Activated CD4-positive, alpha-beta T cell treated with anti-CD3 and anti-CD28 coated beads, Interleukin-2, amount 10 ng/mL, durations not matched to agents 7 days and 5 days (primary cell): ENCODE measurements at regions not wholly inside any gene's neighbourhood (a gene's known extent, or its start where the extent isn't known, plus 50 kb on each side); places are given as distances from the start of the nearest gene placed in this dataset.

Source experiments
- CTCF ChIA-PET: fragments of 350-600 bp; sonication (Branson Sonifier 250); formaldehyde crosslinking; loops from one replicate; lab custom pipeline; 2021; ENCODE audit warnings: antibody characterized with exemption; lab: Charles Lee
- POLR2A ChIA-PET: fragments of 350-600 bp; sonication (Branson Sonifier 250); formaldehyde crosslinking; loops from one replicate; lab custom pipeline; 2021; ENCODE audit warnings: antibody characterized with exemption; lab: Charles Lee
- DNase-seq: peaks from one replicate; pipeline ENCODE4 v3.0.0-alpha.2; 2020
- H3K27ac Mint-ChIP-seq: one replicate; pipeline ENCODE4 v1.8.0; 2021; ENCODE audit warnings: mild to moderate bottlenecking, moderate library complexity, mixed read lengths
- H3K27me3 Mint-ChIP-seq: one replicate; pipeline ENCODE4 v1.8.0; 2021; ENCODE audit warnings: mixed read lengths
- H3K36me3 Mint-ChIP-seq: one replicate; pipeline ENCODE4 v1.8.0; 2021; ENCODE audit warnings: low read depth, mixed read lengths
- H3K4me1 Mint-ChIP-seq: one replicate; pipeline ENCODE4 v1.8.0; 2021; ENCODE audit warnings: mixed read lengths
- H3K4me3 Mint-ChIP-seq: one replicate; pipeline ENCODE4 v1.8.0; 2021; ENCODE audit warnings: mild to moderate bottlenecking, moderate library complexity, mixed read lengths
- H3K9me3 Mint-ChIP-seq: one replicate; pipeline ENCODE4 v1.8.0; 2021; ENCODE audit warnings: mixed read lengths

DNA sequence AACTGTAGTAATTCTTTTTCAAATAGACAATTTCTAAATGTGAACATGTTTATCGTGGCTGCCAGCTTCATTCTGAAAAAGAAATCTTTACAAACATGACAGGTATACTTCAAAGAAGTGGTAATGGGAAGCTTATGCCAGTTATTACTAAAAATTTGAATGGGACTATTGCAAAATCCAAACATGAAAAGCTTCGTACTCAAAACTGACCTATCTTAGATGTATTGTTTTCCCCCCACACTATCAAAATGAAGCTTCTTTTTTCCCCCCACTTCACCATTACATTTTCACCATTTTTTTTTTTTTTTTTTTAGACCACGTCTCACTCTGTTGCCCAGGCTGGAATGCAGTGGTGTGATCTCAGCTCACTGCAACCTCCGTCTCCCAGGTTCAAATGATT is 50.4 kb upstream of the SERTAD2 start:
- peaks cover 13% of the 10 kb centered on the region for H3K36me3 Mint-ChIP-seq
- POLR2A ChIA-PET: no interaction called here
- H3K27ac Mint-ChIP-seq: no peak overlapping the region
- CTCF ChIA-PET: interaction anchor here (1.0 to 3.0 kb wide), 7 partner anchors 8 to 136 kb away, joined by 3 to 14 read pairs (median 5); no protein-coding TSS in a partner anchor
- no peaks in the 10 kb centered on the region for H3K27me3 Mint-ChIP-seq
- peaks cover 18% of the 10 kb centered on the region for H3K4me1 Mint-ChIP-seq
- H3K9me3 Mint-ChIP-seq: peaks cover 12% of the 10 kb centered on the region
- H3K4me3 Mint-ChIP-seq: no peak overlapping the region
- DNase-seq: no peak

DNA sequence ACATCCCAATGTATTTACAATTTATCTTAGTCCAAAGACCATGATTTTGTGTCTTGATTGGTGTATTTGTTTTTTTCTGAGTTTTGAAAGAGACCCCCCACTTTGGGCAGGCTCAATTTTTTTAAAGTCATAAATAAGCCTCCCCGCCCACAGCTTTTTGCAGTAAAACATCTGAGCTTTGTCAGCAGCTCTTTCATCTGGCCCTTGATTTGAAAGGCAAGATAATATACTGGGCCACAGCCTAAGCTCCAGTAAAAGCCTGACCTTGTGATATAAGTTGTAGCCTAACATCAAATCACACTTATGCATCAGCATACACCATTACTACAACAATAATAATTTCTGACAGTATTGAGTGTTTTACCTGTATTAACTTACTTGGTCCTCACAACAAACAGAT is 51.3 kb upstream of the SERTAD2 start:
- Mint-ChIP-seq H3K27ac (no peak overlapping the region), H3K9me3 (peaks cover 10% of the 10 kb centered on the region), H3K4me1 (peaks cover 10% of the 10 kb centered on the region), H3K4me3 (no peak overlapping the region), H3K27me3 (no peaks in the 10 kb centered on the region), H3K36me3 (peaks cover 11% of the 10 kb centered on the region)
- ChIA-PET POLR2A (no interaction called here), CTCF (interaction anchor here (1.0 to 3.0 kb wide), 7 partner anchors 9 to 59 kb away, joined by 3 to 14 read pairs (median 5); no protein-coding TSS in a partner anchor)
- DNase-seq: no peak

DNA sequence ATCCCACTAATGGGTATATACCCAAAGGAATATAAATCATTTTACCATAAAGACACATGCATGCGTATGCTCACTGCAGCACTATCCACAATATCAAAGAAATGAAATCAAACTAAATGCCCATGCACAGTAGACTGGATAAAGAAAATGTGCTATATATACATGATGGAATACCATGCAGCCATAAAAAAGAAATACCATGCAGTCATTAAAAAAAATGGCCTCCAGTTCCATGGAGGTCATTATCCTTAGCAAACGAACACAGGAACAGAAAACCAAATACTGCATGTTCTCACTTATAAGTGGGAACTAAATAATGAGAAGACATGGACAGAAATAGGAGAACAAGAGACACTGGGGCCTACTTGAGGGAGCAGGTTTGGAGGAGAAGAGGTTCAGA is 53.6 kb upstream of the SERTAD2 start:
- no peak overlapping the region for H3K27ac Mint-ChIP-seq
- ChIA-PET POLR2A (no interaction called here), CTCF (no interaction called here)
- H3K4me3 Mint-ChIP-seq: no peak overlapping the region
- H3K36me3 Mint-ChIP-seq: peaks cover 10% of the 10 kb centered on the region
- no peak for DNase-seq
- peaks cover 9% of the 10 kb centered on the region for H3K9me3 Mint-ChIP-seq
- H3K4me1 Mint-ChIP-seq: peaks cover 13% of the 10 kb centered on the region
- no peaks in the 10 kb centered on the region for H3K27me3 Mint-ChIP-seq

DNA sequence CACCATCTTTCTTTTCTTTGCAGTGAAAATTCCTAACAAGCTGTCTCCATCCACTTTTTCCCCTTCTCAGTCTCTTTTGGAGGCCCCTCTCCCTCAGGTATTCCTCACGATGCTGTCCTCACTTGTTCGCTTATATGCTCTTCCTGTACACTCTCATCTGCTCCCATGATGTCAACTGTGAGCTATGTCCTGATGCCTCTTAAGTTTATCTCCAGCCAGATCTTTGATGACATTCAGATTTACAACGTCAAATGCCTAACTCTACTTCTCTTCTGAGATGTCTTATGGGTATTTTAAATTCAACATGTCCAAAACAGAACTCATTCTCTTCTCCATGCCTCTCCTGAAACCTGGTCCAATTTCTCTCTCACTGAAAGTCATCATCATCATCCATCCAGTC is 55.1 kb upstream of the SERTAD2 start:
- Mint-ChIP-seq H3K36me3 (peaks cover 10% of the 10 kb centered on the region), H3K27ac (no peak overlapping the region), H3K4me1 (peaks cover 15% of the 10 kb centered on the region), H3K4me3 (no peak overlapping the region), H3K27me3 (no peaks in the 10 kb centered on the region), H3K9me3 (peaks cover 9% of the 10 kb centered on the region)
- DNase-seq: no peak
- POLR2A ChIA-PET: no interaction called here
- CTCF ChIA-PET: interaction anchor here (1.6 kb wide), 1 partner anchor 18 kb away, joined by 7 read pairs; no protein-coding TSS in a partner anchor

DNA sequence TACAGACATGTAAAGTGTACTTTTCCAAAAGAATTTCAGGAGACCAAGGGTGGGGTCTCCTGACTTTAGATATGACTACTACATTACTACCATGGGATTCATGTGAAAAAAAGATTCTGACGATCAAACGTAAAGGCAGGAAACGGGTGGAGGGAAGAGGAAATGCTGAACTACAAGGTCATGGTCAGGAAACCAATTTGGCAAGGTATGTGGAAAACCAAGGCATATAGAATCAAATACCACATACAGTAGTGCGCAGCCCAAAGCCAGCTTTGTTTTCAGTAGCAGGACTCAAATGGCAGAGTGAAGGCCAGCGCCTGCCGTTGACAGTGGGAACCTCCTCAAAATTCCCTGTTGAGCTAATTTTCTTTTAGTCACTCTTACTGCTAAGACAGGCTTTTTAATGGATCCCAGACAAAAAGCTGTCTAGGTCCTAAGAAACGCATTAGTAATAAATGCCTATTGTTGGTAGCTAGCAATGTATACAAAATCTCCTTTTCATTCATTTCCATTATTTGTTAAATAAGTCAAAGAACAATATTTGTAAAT is 57.6 kb upstream of the SERTAD2 start:
- no peaks in the 10 kb centered on the region for H3K27me3 Mint-ChIP-seq
- H3K27ac Mint-ChIP-seq: peak overlapping the region; percentile 63
- ChIA-PET CTCF (interaction anchor here (0.6 to 2.2 kb wide), 5 partner anchors 11 to 158 kb away, joined by 3 to 11 read pairs (median 3); no protein-coding TSS in a partner anchor), POLR2A (interaction anchor here (0.5 kb wide), 1 partner anchor 16 kb away, joined by 3 read pairs; no protein-coding TSS in a partner anchor)
- H3K36me3 Mint-ChIP-seq: peaks cover 10% of the 10 kb centered on the region
- H3K9me3 Mint-ChIP-seq: peaks cover 9% of the 10 kb centered on the region
- DNase-seq: no peak
- no peak overlapping the region for H3K4me3 Mint-ChIP-seq
- H3K4me1 Mint-ChIP-seq: peaks cover 13% of the 10 kb centered on the region

DNA sequence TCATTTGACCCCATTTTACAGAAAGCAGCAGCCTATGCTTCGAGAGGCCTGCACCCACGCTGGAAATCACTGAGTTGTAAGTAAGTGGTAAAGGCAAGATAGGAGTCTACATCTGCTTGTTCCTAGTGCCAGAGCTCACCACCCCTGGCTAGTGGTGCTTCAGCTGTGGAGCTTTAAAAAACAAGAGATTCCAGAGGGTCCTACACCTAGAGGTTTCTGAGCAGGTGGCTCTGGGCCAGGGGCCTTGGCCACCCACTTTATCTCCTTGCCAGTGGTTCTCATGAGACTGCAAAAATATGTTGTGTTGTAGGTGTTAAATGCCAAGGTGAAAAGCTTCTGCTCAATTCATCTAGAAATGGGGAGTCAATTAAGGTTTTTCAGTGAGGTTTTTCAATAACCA is 60.0 kb upstream of the SERTAD2 start:
- H3K36me3 Mint-ChIP-seq: peaks cover 3% of the 10 kb centered on the region
- ChIA-PET POLR2A (no interaction called here), CTCF (interaction anchor here (1.3 to 1.9 kb wide), 5 partner anchors 9 to 60 kb away, joined by 3 to 14 read pairs (median 5); partner anchors contain the start of gene SERTAD2)
- no peak overlapping the region for H3K27ac Mint-ChIP-seq
- no peak for DNase-seq
- H3K27me3 Mint-ChIP-seq: no peaks in the 10 kb centered on the region
- H3K4me1 Mint-ChIP-seq: peaks cover 13% of the 10 kb centered on the region
- H3K9me3 Mint-ChIP-seq: no peaks in the 10 kb centered on the region
- H3K4me3 Mint-ChIP-seq: no peak overlapping the region

DNA sequence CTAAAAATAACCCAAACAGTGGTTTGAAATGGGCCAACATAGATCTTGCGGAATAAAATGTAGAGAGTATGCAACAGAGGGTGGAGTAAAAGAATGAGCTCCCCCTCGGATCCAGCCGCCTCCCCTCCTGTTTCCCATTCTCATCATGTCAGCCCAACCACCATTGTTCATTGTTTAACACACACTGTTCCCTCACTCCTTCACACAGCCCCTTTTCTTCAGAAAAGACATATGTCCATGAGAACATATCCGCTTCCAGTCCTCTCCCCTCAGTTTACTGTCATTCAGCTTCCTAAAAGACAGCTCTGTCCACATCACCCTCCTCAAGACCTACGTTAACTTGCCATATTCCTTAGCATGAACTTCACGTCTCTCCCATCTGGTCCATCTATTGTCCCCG is 62.9 kb upstream of the SERTAD2 start:
- POLR2A ChIA-PET: no interaction called here
- Mint-ChIP-seq H3K27ac (no peak overlapping the region), H3K9me3 (no peaks in the 10 kb centered on the region), H3K36me3 (no peaks in the 10 kb centered on the region), H3K4me3 (no peak overlapping the region), H3K4me1 (peaks cover 9% of the 10 kb centered on the region), H3K27me3 (no peaks in the 10 kb centered on the region)
- DNase-seq: no peak
- CTCF ChIA-PET: interaction anchor here (0.7 to 2.2 kb wide), 4 partner anchors 11 to 70 kb away, joined by 3 to 7 read pairs (median 4); no protein-coding TSS in a partner anchor

DNA sequence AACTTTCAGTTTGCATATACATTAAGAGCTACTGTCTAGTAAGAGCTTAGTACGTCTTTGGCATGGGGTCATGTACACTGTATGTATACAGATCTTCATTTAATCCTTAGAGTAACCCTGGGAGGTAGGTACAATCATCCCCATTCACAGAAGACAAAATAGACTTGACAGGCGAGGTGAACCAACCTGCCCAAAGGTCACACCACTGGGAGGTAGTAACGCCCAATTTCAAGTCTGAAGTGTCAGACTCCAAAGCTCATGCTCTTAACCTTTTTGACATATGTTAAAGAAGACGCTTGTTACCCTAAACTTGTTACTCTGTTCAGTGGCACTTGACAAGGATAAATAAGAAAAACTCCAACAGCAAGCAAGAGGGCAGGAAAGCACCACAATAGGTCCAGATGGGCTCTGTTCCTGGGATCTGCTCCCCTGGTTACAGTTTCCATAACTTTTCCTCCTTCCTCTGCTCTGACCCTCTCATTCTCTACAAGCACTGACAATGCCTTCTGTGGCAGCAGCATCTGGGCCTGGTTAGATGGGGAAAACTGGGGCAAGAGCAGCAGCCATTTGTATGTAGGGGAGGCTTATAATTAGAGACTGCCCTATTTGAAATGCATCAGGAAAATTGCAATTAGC is 64.7 kb upstream of the SERTAD2 start:
- Mint-ChIP-seq H3K27me3 (no peaks in the 10 kb centered on the region), H3K9me3 (no peaks in the 10 kb centered on the region)

DNA sequence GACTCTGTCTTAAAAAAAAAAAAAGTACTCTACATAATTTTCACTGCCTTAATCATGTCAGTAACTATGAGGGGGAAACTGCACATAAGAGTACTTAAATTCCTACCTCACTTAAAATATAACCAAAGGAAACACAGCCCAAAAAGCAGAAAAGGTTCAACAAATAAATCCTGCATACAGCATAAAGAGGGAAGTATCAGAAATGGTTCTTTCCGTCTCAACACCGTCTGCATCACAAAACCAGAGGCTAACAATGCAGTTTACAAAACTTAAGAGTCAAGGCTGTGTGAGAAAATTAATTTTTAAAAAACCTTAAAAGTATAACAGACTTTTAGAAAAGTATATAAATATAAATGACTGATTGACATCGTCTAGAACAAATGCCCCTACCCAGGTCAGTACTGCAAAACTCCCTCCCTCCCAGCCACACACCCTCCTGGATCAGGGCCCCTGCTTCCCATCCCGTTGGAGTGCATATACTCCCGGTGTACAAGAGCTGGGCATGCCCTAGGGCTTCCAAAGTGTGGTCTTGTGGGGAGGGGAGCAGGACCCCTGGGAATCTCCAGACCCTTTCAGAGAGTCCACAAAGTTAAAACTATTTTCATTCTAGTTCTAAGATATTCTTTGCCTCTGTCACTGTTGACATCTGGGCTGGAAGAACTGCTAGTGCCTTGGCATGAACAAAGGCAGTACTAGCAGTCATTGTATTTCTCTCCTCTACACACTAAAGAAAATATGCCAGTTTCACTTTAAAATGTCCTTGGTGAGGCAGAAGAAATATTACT is 67.0 kb upstream of the SERTAD2 start:
- H3K4me3 Mint-ChIP-seq: no peak overlapping the region
- DNase-seq: no peak
- CTCF ChIA-PET: interaction anchor here (1.3 to 1.6 kb wide), 2 partner anchors 17 to 27 kb away, joined by 3 to 4 read pairs; no protein-coding TSS in a partner anchor
- no peaks in the 10 kb centered on the region for H3K27me3 Mint-ChIP-seq
- H3K27ac Mint-ChIP-seq: no peak overlapping the region
- POLR2A ChIA-PET: no interaction called here
- H3K9me3 Mint-ChIP-seq: no peaks in the 10 kb centered on the region
- H3K4me1 Mint-ChIP-seq: peaks cover 8% of the 10 kb centered on the region
- no peaks in the 10 kb centered on the region for H3K36me3 Mint-ChIP-seq

More for the DNA sequence above, 64.7 kb upstream of the SERTAD2 start:
- Mint-ChIP-seq H3K4me1 (peaks cover 4% of the 10 kb centered on the region), H3K36me3 (no peaks in the 10 kb centered on the region), H3K27ac (no peak overlapping the region), H3K4me3 (no peak overlapping the region)
- ChIA-PET POLR2A (no interaction called here), CTCF (interaction anchor here (0.7 to 2.2 kb wide), 3 partner anchors 14 to 72 kb away, joined by 3 to 6 read pairs (median 3); no protein-coding TSS in a partner anchor)
- no peak for DNase-seq

DNA sequence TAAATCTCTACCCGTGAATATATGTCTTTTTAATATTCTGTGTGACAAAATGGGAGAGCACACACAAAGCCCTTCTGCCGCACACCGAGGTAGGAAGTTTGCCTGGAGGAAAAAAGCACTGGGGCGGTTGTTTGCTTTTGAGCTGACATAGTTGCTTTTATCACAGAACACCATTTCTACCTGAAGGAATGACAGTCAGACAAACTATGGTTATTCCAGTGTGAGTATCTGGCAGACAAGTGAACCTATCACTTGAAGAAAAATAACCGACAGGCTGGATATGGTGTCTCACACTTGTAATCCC is 67.6 kb upstream of the SERTAD2 start:
- H3K27me3 Mint-ChIP-seq: no peaks in the 10 kb centered on the region
- no peaks in the 10 kb centered on the region for H3K36me3 Mint-ChIP-seq
- no peak overlapping the region for H3K4me3 Mint-ChIP-seq
- no peaks in the 10 kb centered on the region for H3K9me3 Mint-ChIP-seq
- no peak overlapping the region for H3K27ac Mint-ChIP-seq
- no peak for DNase-seq
- POLR2A ChIA-PET: no interaction called here
- CTCF ChIA-PET: interaction anchor here (1.2 to 1.6 kb wide), 6 partner anchors 10 to 39 kb away, joined by 3 to 4 read pairs (median 3); no protein-coding TSS in a partner anchor
- peaks cover 11% of the 10 kb centered on the region for H3K4me1 Mint-ChIP-seq

DNA sequence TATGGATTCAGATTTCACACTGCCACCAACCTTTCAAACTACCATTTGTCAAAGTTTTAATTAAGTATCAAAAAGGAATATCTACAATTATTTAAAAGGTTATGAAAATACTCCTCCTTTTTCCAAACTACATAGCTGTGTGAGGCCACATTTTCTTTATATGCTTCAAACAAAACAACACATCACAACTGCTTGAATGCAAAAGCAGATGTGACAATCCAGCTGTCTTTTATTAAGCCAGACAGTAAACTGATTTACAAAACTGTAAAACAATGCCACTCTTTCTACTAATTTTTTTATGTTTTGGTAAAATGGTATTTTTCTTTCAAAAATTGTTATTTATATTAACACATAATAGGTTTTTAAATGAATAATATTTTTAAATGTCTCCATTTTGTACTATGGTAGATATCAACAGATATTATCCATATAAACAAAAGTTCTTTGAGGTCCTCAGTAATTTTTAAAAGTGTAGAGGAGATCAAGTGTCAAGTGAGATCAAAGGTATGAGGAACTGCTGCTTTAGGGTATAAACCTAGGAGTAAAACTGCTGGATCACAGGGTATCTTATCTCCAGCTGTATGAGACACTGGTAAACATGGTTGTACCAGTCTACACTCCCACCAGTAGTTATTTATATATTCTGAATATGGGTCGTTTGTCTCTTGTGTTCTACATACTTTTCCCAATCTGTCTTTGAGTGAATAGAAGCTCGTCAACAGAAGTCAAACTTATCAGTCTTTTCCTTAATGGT is 68.8 kb upstream of the SERTAD2 start:
- ChIA-PET CTCF (interaction anchor here (0.9 to 1.6 kb wide), 7 partner anchors 11 to 68 kb away, joined by 3 to 4 read pairs (median 3); partner anchors contain the start of gene SERTAD2), POLR2A (interaction anchor here (0.6 kb wide), 1 partner anchor 80 kb away, joined by 3 read pairs; no protein-coding TSS in a partner anchor)
- no peak overlapping the region for H3K4me3 Mint-ChIP-seq

More for the DNA sequence above, 68.8 kb upstream of the SERTAD2 start:
- Mint-ChIP-seq H3K27ac (no peak overlapping the region), H3K36me3 (peaks cover 3% of the 10 kb centered on the region), H3K4me1 (peaks cover 22% of the 10 kb centered on the region), H3K9me3 (no peaks in the 10 kb centered on the region), H3K27me3 (no peaks in the 10 kb centered on the region)
- no peak for DNase-seq
